K562 (cell line): ENCODE measurements at regions not wholly inside any gene's neighbourhood (a gene's known extent, or its start where the extent isn't known, plus 50 kb on each side); places are given as distances from the start of the nearest gene placed in this dataset.
A peak's percentile ranks its signal among the peaks of the same experiment; 100 is the strongest.

Experiments used
- ATAC-seq: fragments of 200-7000 bp; cut with Tn5 transposase; 3 replicates; pipeline ENCODE4 v1.9.1; 2020; ENCODE audit warnings: moderate library complexity
- BruUV-seq: library from RNA; stranded (reverse); fragments of 400-500 nt; replicated peaks from 2 replicates; lab custom pipeline; 2021; lab: Mats Ljungman, UMichigan
- CTCF ChIA-PET: fragments of 300-600 bp; formaldehyde crosslinking; extraction: SDS; loops from one replicate; lab custom pipeline; 2021; ENCODE audit warnings: low intra/inter-chr PET ratio; lab: Yijun Ruan, JAX
- POLR2A ChIA-PET: fragments of 300-600, 350-650 bp; sonication (Branson Sonifier 250); formaldehyde crosslinking; extraction: SDS; loops from one replicate; lab custom pipeline; 2021; ENCODE audit warnings: antibody characterized with exemption, inconsistent platforms; lab: Yijun Ruan, JAX
- DNase-seq, 4 experiments: peaks; one replicate each; pipeline versions ENCODE4 v3.0.0 to v3.0.0-alpha.2; 2011 to 2018; ENCODE audit warnings: low spot score in 3 of 4, mixed read lengths in 3 of 4; ENCODE audit errors: extremely low read depth in 1 of 4
- FAIRE-seq: peaks from 2 replicates; lab custom pipeline; 2011; peaks lifted over from hg19 to GRCh38; lab: Jason Lieb, UNC
- H2AFZ ChIP-seq: 2 replicates; pipeline ENCODE4 v1.6.0; 2011; ENCODE audit warnings: low read depth, low read length, control low read depth, inconsistent platforms
- H3K27ac ChIP-seq: fragments of 200-600 bp; 3 replicates; pipeline ENCODE4 v1.8.0; 2011; ENCODE audit warnings: low read depth, mild to moderate bottlenecking, control low read depth, inconsistent platforms, low read length, moderate library complexity, mixed read lengths; ENCODE audit errors: extremely low read depth
- H3K27me3 ChIP-seq, 2 experiments: fragments of 300-600 bp in 1 of 2; 2 replicates in 1 of 2; 3 replicates in 1 of 2; pipeline versions ENCODE4 v1.6.0 to v1.8.0; 2011; ENCODE audit warnings: inconsistent platforms in 2 of 2, low read length in 2 of 2, mild to moderate bottlenecking in 1 of 2, mixed read lengths in 1 of 2, moderate library complexity in 1 of 2; ENCODE audit not compliant: control insufficient read depth in 2 of 2, insufficient read depth in 2 of 2
- H3K36me3 ChIP-seq: fragments of 300-600 bp; 3 replicates; pipeline ENCODE4 v1.8.0; 2011; ENCODE audit warnings: mild to moderate bottlenecking, low read length, inconsistent platforms; ENCODE audit not compliant: control insufficient read depth, insufficient read depth
- H3K4me1 ChIP-seq, 2 experiments: fragments of 200-600 bp in 1 of 2; replicated peaks in 1 of 2; 2 replicates in 1 of 2; 3 replicates in 1 of 2; pipeline versions ENCODE4 v1.5.1 to v1.8.0; 2011; ENCODE audit warnings: inconsistent platforms in 2 of 2, low read length in 2 of 2, mild to moderate bottlenecking in 1 of 2, mixed read lengths in 1 of 2, moderate library complexity in 1 of 2; ENCODE audit not compliant: control insufficient read depth in 2 of 2, insufficient read depth in 2 of 2
- H3K4me2 ChIP-seq: 2 replicates; pipeline ENCODE4 v1.6.1; 2011; ENCODE audit warnings: low read length, control low read depth, inconsistent platforms, mixed read lengths; ENCODE audit not compliant: insufficient read depth
- H3K4me3 ChIP-seq: fragments of 200-600 bp; sonication (generic), shearing (Covaris generic); 2 replicates; pipeline ENCODE4 v1.5.1; 2016; ENCODE audit warnings: control low read depth, inconsistent platforms
- H3K79me2 ChIP-seq: fragments of 200-600 bp; 3 replicates; pipeline ENCODE4 v1.8.0; 2011; ENCODE audit warnings: low read length, inconsistent platforms; ENCODE audit not compliant: control insufficient read depth, insufficient read depth
- H3K9ac ChIP-seq, 2 experiments: 2 replicates each; pipeline versions ENCODE4 v1.6.0 to v1.6.1; 2011; ENCODE audit warnings: low read depth in 2 of 2, low read length in 2 of 2, control low read depth in 1 of 2, inconsistent platforms in 1 of 2, mild to moderate bottlenecking in 1 of 2, mixed read lengths in 1 of 2; ENCODE audit not compliant: insufficient read depth in 1 of 2
- H3K9me1 ChIP-seq: one replicate; pipeline ENCODE4 v1.6.0; 2011; ENCODE audit warnings: inconsistent platforms, mild to moderate bottlenecking, low read length, moderate library complexity; ENCODE audit not compliant: control insufficient read depth, insufficient read depth
- H3K9me3 ChIP-seq: replicated peaks from 2 replicates; pipeline ENCODE4 v1.5.1; 2011; ENCODE audit warnings: low read depth, low read length, inconsistent platforms; ENCODE audit not compliant: control insufficient read depth, insufficient read depth
- H4K20me1 ChIP-seq: replicated peaks from 2 replicates; pipeline ENCODE4 v1.6.1; 2011; ENCODE audit warnings: low read length, inconsistent platforms, mixed read lengths; ENCODE audit not compliant: control insufficient read depth, insufficient read depth
- NELFE ChIP-seq: IDR thresholded peaks from 2 replicates; pipeline ENCODE4 v1.6.1; 2011; ENCODE audit warnings: mild to moderate bottlenecking; ENCODE audit not compliant: insufficient read depth, insufficient read length
- RAD21 ChIP-seq, 2 experiments: fragments of 250-450 bp in 1 of 2; fragments of 450-650 bp in 1 of 2; sonication (Bioruptor Pico) in 1 of 2; formaldehyde crosslinking in 1 of 2; IDR thresholded peaks in 1 of 2; conservative IDR thresholded peaks in 1 of 2; 2 replicates each; pipeline versions ENCODE4 v1.4.0 to v1.8.0; 2020 to 2022; ENCODE audit warnings: mild to moderate bottlenecking in 2 of 2, moderate library complexity in 1 of 2
- WGBS: fragments of 100-300 bp; shearing (Covaris generic); methylation state at CpG from one replicate; pipeline ENCODE4 v1.1.6; 2016; ENCODE audit warnings: low coverage, mixed read lengths; ENCODE audit not compliant: insufficient coverage; ENCODE audit errors: missing lambda C conversion rate; 5-methylcytosine and 5-hydroxymethylcytosine counted together
- in situ Hi-C: fragments of 300-500 bp; cut with MboI; formaldehyde crosslinking; loops from 4 replicates; pipeline ENCODE4 v1.15.0; 2018; ENCODE audit warnings: inconsistent platforms, mixed read lengths
- intact Hi-C: fragments of 100-400 bp; cut with micrococcal nuclease; formaldehyde crosslinking; loops from 2 replicates; pipeline ENCODE4 v1.14.2; 2022
- TF ChIP-seq, protein P1 (sequence below): fragments of 450-650 bp; formaldehyde crosslinking; IDR thresholded peaks from 2 replicates; pipeline ENCODE4 v1.4.0; 2020; ENCODE audit warnings: mild to moderate bottlenecking, moderate library complexity

- TF ChIP-seq, protein P1, sequence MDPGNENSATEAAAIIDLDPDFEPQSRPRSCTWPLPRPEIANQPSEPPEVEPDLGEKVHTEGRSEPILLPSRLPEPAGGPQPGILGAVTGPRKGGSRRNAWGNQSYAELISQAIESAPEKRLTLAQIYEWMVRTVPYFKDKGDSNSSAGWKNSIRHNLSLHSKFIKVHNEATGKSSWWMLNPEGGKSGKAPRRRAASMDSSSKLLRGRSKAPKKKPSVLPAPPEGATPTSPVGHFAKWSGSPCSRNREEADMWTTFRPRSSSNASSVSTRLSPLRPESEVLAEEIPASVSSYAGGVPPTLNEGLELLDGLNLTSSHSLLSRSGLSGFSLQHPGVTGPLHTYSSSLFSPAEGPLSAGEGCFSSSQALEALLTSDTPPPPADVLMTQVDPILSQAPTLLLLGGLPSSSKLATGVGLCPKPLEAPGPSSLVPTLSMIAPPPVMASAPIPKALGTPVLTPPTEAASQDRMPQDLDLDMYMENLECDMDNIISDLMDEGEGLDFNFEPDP (CRISPR knock-in tag), result no peak
- TF ChIP-seq, all 486 proteins: peak for 2
Measured at GRCh38 chr7:10122551-10123100, 851.0 kb upstream of the PHF14 start (continued).

DNA sequence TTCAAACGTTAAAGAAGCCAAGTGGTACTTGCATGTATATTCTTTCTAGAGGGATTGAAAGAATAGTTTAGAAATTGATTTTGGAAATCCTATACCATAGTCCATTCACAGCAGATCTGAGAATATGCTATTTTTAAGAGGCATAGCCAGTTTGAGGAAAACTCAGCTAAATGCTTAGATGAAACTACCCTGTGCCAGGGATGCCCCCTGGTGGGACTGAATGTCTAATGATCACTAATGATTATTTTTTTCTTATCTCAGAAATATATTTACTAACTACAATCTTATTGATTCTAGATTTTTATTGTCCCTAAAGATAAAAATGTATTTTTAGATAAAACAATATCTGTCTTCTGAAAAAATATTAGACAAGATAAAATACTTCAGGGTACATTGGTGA lies 844.9 kb upstream of the PHF14 start:
- H3K9me3 ChIP-seq, result 0 out of 2 replicates have a peak, but pooled peaks cover under 1% of the 10 kb centered on the region
- ATAC-seq (no peak), DNase-seq (peak in 2 of 4 experiments; percentile 4 to 5), FAIRE-seq (no peak)
- no peak overlapping the region for H3K4me2 ChIP-seq
- 0% methylated on average over 1 of the region's 1 CpG for WGBS
- ChIA-PET POLR2A (no interaction called here), CTCF (no interaction called here)
- BruUV-seq, result no TSS peak
- H3K27ac ChIP-seq, result no peak overlapping the region
- no peaks in the 10 kb centered on the region for H3K9me1 ChIP-seq
- H3K4me3 ChIP-seq, result no peak overlapping the region
- H3K36me3 ChIP-seq, result no peaks in the 10 kb centered on the region
- H3K27me3 ChIP-seq, result no peaks in the 10 kb centered on the region
- intact Hi-C loops (no loop called here), in situ Hi-C loops (no loop called here)
- H4K20me1 ChIP-seq, result no peaks in the 10 kb centered on the region
- H3K9ac ChIP-seq, result no peak overlapping the region
- H2AFZ ChIP-seq, result no peak overlapping the region
- TF ChIP-seq RAD21 (CRISPR knock-in tag; conservative IDR thresholded peaks at IDR 0.05 in 1 of 2, IDR thresholded peaks at IDR 0.05 in 1 of 2), result peak in 1 of 2 experiments; percentile 21; a peak in 1 of 4 replicates
- TF ChIP-seq NELFE, result no peak
- H3K4me1 ChIP-seq, result no peaks in the 10 kb centered on the region
- H3K79me2 ChIP-seq, result no peaks in the 10 kb centered on the region
